A549 (cell line): ENCODE measurements at regions not wholly inside any gene's neighbourhood (a gene's known extent, or its start where the extent isn't known, plus 50 kb on each side); places are given as distances from the start of the nearest gene placed in this dataset.
A peak's percentile ranks its signal among the peaks of the same experiment; 100 is the strongest.

Source experiments
- ATAC-seq, 2 experiments: fragments of 200-7000 bp in 1 of 2; fragments of >200 bp in 1 of 2; cut with Nextera tagmentation in 1 of 2; cut with Tn5 transposase in 1 of 2; 3 replicates each; pipeline versions ENCODE4 v1.8.0 to v1.9.1; 2018 to 2020; ENCODE audit warnings: mild to moderate bottlenecking in 1 of 2, moderate library complexity in 1 of 2
- CTCF ChIA-PET: fragments of 300-600 bp; sonication (Branson Sonifier 250); formaldehyde crosslinking; extraction: SDS; loops from one replicate; lab custom pipeline; 2021; ENCODE audit warnings: antibody characterized with exemption, inconsistent platforms; lab: Yijun Ruan, JAX
- POLR2A ChIA-PET: fragments of 350-600 bp; formaldehyde crosslinking; extraction: SDS; loops from one replicate; lab custom pipeline; 2021; ENCODE audit warnings: antibody characterized with exemption, inconsistent platforms; lab: Yijun Ruan, JAX
- DNase-seq, 2 experiments: peaks; one replicate each; pipeline versions ENCODE4 v3.0.0 to v3.0.0-alpha.2; 2011 to 2016; ENCODE audit warnings: low read depth in 1 of 2, low spot score in 1 of 2
- FAIRE-seq: peaks from 2 replicates; lab custom pipeline; 2011; peaks lifted over from hg19 to GRCh38; lab: Jason Lieb, UNC
- H3K27ac ChIP-seq, 2 experiments: fragments of >200 bp; sonication (Bioruptor Twin); formaldehyde crosslinking; 3 replicates each; pipeline ENCODE4 v1.5.1; 2016 to 2017
- H3K4me1 ChIP-seq: fragments of >200 bp; sonication (Bioruptor Twin); formaldehyde crosslinking; 3 replicates; pipeline ENCODE4 v1.6.1; 2016
- H3K4me2 ChIP-seq: fragments of >200 bp; sonication (Bioruptor Twin); formaldehyde crosslinking; 3 replicates; pipeline ENCODE4 v1.6.1; 2016
- H3K4me3 ChIP-seq: fragments of >200 bp; sonication (Bioruptor Twin); formaldehyde crosslinking; 3 replicates; pipeline ENCODE4 v1.5.1; 2016
- H3K9me3 ChIP-seq: fragments of >200 bp; sonication (Bioruptor Twin); formaldehyde crosslinking; 3 replicates; pipeline ENCODE4 v1.6.1; 2016
- BHLHE40 ChIP-seq: IDR thresholded peaks from 2 replicates; pipeline ENCODE4 v1.6.1; 2012; ENCODE audit warnings: low read depth, low read length, inconsistent platforms
- CBX2 ChIP-seq: fragments of 200-600 bp; sonication (generic); IDR thresholded peaks from 2 replicates; pipeline ENCODE4 v1.6.1; 2016; ENCODE audit warnings: low read depth, mild to moderate bottlenecking, borderline replicate concordance
- CBX8 ChIP-seq: fragments of 200-600 bp; sonication (generic); IDR thresholded peaks from 2 replicates; pipeline ENCODE4 v1.6.1; 2016
- CHD2 ChIP-seq: fragments of 150-350 bp; IDR thresholded peaks from 2 replicates; pipeline ENCODE4 v1.6.1; 2014; ENCODE audit warnings: low read length; ENCODE audit not compliant: partially characterized antibody
- CHD4 ChIP-seq: fragments of 200-600 bp; sonication (generic); IDR thresholded peaks from 2 replicates; pipeline ENCODE4 v1.6.1; 2016; ENCODE audit warnings: antibody characterized with exemption, mild to moderate bottlenecking, borderline replicate concordance
- EHF ChIP-seq: fragments of 250-450 bp; sonication (Bioruptor Pico); IDR thresholded peaks from 2 replicates; pipeline ENCODE4 v1.5.0; 2020; ENCODE audit warnings: mild to moderate bottlenecking
- EP300 ChIP-seq, 2 experiments: fragments of >200 bp; sonication (Bioruptor Twin); formaldehyde crosslinking; IDR thresholded peaks; 2 replicates in 1 of 2; 3 replicates in 1 of 2; pipeline ENCODE4 v1.6.1; 2016 to 2017
- ESRRA ChIP-seq: fragments of 150-350 bp; IDR thresholded peaks from 2 replicates; pipeline ENCODE4 v1.6.1; 2014; ENCODE audit warnings: mild to moderate bottlenecking, low read length, borderline replicate concordance
- FOSB ChIP-seq: fragments of 250-450 bp; sonication (Bioruptor Pico); IDR thresholded peaks from 2 replicates; pipeline ENCODE4 v1.5.0; 2020; ENCODE audit warnings: mild to moderate bottlenecking, moderate library complexity
- HDAC2 ChIP-seq: fragments of 200-600 bp; sonication (generic); IDR thresholded peaks from 2 replicates; pipeline ENCODE4 v1.6.1; 2016
- HEYL ChIP-seq: fragments of 250-450 bp; sonication (Bioruptor Pico); IDR thresholded peaks from 2 replicates; pipeline ENCODE4 v1.8.0; 2021; ENCODE audit warnings: mild to moderate bottlenecking, moderate library complexity
- JUN ChIP-seq, 2 experiments: fragments of >200 bp; sonication (Bioruptor Twin); formaldehyde crosslinking; IDR thresholded peaks; 2 replicates in 1 of 2; 3 replicates in 1 of 2; pipeline ENCODE4 v1.6.1; 2016 to 2017
- KDM1A ChIP-seq: fragments of 200-600 bp; sonication (generic); IDR thresholded peaks from 2 replicates; pipeline ENCODE4 v1.6.1; 2016; ENCODE audit warnings: low read depth, mild to moderate bottlenecking
- NPAS2 ChIP-seq: fragments of 250-450 bp; sonication (Bioruptor Pico); IDR thresholded peaks from 2 replicates; pipeline ENCODE4 v1.8.0; 2022; ENCODE audit warnings: mild to moderate bottlenecking, moderate library complexity, borderline replicate concordance
- PHF8 ChIP-seq: fragments of 200-600 bp; sonication (generic); IDR thresholded peaks from 2 replicates; pipeline ENCODE4 v1.6.1; 2016; ENCODE audit warnings: low read depth, mild to moderate bottlenecking, antibody characterized with exemption, moderate library complexity, borderline replicate concordance
- POLR2AphosphoS2 ChIP-seq: conservative IDR thresholded peaks from 2 replicates; pipeline ENCODE4 v1.6.1; 2012; ENCODE audit warnings: low read length, improper control_type of control experiment, inconsistent platforms
- RAD21 ChIP-seq, 2 experiments: fragments of >200 bp in 1 of 2; sonication (Bioruptor Twin) in 1 of 2; formaldehyde crosslinking in 1 of 2; IDR thresholded peaks in 1 of 2; conservative IDR thresholded peaks in 1 of 2; 2 replicates in 1 of 2; 3 replicates in 1 of 2; pipeline ENCODE4 v1.6.1; 2012 to 2018; ENCODE audit warnings: inconsistent platforms in 1 of 2
- RCOR1 ChIP-seq: fragments of 150-350 bp; IDR thresholded peaks from 2 replicates; pipeline ENCODE4 v1.6.1; 2014; ENCODE audit warnings: antibody characterized with exemption, low read length, low read depth
- TP53 ChIP-seq: fragments of 250-450 bp; sonication (Bioruptor Pico); IDR thresholded peaks from 2 replicates; pipeline ENCODE4 v1.5.0; 2021; ENCODE audit warnings: mild to moderate bottlenecking, moderate library complexity
- ZC3H11A ChIP-seq: fragments of 450-650 bp; IDR thresholded peaks from 2 replicates; pipeline ENCODE4 v1.6.1; 2014; ENCODE audit warnings: antibody characterized with exemption, mild to moderate bottlenecking
- WGBS: methylation state at CpG from one replicate; pipeline ENCODE4 v1.1.6; 2017; ENCODE audit errors: missing lambda C conversion rate; 5-methylcytosine and 5-hydroxymethylcytosine counted together
- TF ChIP-seq, protein P1 (sequence below): fragments of 200-600 bp; sonication (generic); IDR thresholded peaks from 2 replicates; pipeline ENCODE4 v1.6.1; 2016; ENCODE audit warnings: antibody characterized with exemption, mild to moderate bottlenecking, moderate library complexity
- TF ChIP-seq, protein P2 (sequence below): IDR thresholded peaks from 2 replicates; pipeline ENCODE4 v1.6.1; 2012
- TF ChIP-seq, protein P3 (sequence below): fragments of 250-450 bp; sonication (Bioruptor Pico); IDR thresholded peaks from 2 replicates; pipeline ENCODE4 v1.5.0; 2021; ENCODE audit warnings: mild to moderate bottlenecking, moderate library complexity, borderline replicate concordance
- TF ChIP-seq, protein P4 (sequence below): fragments of >200 bp; sonication (Bioruptor Twin); formaldehyde crosslinking; IDR thresholded peaks from 2 replicates; pipeline ENCODE4 v1.6.1; 2016
- TF ChIP-seq, protein P5 (sequence below): fragments of 250-450 bp; sonication (Bioruptor Pico); IDR thresholded peaks from 2 replicates; pipeline ENCODE4 v1.5.0; 2020; ENCODE audit warnings: low read depth, mild to moderate bottlenecking, moderate library complexity
- TF ChIP-seq, protein P6 (sequence below): IDR thresholded peaks from 2 replicates; pipeline ENCODE4 v1.6.1; 2012

DNA sequence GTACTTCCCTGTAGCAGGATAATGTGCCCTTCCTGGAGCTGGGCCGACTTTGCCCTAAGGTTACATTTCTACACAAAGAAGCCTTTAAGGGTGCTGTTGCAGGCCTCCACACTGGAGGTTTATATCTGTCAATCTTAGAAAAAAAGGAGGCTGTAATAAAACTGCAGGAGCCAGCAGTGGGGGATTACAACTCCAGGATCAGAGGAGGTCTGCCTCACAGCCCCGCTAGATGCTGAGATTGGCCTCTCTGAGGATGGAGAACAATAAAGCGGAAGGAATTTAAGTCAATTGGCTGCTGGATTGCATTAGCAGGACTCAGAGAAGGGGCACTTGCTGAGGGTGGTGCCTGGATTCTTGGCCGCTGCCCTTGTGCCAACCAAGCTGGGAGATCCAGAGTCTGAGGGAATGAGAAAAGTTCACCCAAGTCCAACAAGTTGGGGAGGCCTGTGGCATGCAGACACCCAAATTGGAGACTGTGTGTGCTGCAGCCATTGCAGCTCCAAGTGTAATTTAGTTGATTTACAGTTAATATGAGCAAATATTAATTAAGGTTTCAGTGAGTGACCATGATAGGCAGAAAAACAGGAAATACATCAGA is 99.0 kb upstream of the SSBP2 start:
- no peak overlapping the region for H3K4me2 ChIP-seq
- H3K4me3 ChIP-seq = no peak overlapping the region
- peak overlapping the region in 1 of 2 experiments; percentile 95; a peak in 3 of 6 replicates for H3K27ac ChIP-seq
- no peak for DNase-seq
- CTCF ChIA-PET = interaction anchor here (3.4 to 5.8 kb wide), 2 partner anchors 12 to 99 kb away, joined by 20 to 32 read pairs; partner anchors contain the start of gene SSBP2
- no peak for FAIRE-seq
- no peak for ATAC-seq
- 86% methylated on average over 4 of the region's 4 CpGs for WGBS
- POLR2A ChIA-PET = interaction anchor here (3.1 to 4.2 kb wide), 2 partner anchors 95 to 98 kb away, joined by 24 to 197 read pairs; partner anchors contain the start of gene SSBP2
- no peaks in the 10 kb centered on the region for H3K9me3 ChIP-seq
- TF ChIP-seq, protein P1, sequence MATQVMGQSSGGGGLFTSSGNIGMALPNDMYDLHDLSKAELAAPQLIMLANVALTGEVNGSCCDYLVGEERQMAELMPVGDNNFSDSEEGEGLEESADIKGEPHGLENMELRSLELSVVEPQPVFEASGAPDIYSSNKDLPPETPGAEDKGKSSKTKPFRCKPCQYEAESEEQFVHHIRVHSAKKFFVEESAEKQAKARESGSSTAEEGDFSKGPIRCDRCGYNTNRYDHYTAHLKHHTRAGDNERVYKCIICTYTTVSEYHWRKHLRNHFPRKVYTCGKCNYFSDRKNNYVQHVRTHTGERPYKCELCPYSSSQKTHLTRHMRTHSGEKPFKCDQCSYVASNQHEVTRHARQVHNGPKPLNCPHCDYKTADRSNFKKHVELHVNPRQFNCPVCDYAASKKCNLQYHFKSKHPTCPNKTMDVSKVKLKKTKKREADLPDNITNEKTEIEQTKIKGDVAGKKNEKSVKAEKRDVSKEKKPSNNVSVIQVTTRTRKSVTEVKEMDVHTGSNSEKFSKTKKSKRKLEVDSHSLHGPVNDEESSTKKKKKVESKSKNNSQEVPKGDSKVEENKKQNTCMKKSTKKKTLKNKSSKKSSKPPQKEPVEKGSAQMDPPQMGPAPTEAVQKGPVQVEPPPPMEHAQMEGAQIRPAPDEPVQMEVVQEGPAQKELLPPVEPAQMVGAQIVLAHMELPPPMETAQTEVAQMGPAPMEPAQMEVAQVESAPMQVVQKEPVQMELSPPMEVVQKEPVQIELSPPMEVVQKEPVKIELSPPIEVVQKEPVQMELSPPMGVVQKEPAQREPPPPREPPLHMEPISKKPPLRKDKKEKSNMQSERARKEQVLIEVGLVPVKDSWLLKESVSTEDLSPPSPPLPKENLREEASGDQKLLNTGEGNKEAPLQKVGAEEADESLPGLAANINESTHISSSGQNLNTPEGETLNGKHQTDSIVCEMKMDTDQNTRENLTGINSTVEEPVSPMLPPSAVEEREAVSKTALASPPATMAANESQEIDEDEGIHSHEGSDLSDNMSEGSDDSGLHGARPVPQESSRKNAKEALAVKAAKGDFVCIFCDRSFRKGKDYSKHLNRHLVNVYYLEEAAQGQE = no peak
- TF ChIP-seq FOSB (no peak), RCOR1 (no peak), JUN (IDR thresholded peaks at IDR 0.05) (no peak), CBX8 (no peak), TP53 (no peak), HDAC2 (no peak), HEYL (CRISPR knock-in tag) (no peak), NPAS2 (CRISPR knock-in tag) (no peak), RAD21 (conservative IDR thresholded peaks at IDR 0.05 in 1 of 2, IDR thresholded peaks at IDR 0.05 in 1 of 2) (no peak), ZC3H11A (no peak), ESRRA (no peak), CHD2 (no peak), POLR2AphosphoS2 (no peak), CBX2 (no peak)
- TF ChIP-seq, protein P2, sequence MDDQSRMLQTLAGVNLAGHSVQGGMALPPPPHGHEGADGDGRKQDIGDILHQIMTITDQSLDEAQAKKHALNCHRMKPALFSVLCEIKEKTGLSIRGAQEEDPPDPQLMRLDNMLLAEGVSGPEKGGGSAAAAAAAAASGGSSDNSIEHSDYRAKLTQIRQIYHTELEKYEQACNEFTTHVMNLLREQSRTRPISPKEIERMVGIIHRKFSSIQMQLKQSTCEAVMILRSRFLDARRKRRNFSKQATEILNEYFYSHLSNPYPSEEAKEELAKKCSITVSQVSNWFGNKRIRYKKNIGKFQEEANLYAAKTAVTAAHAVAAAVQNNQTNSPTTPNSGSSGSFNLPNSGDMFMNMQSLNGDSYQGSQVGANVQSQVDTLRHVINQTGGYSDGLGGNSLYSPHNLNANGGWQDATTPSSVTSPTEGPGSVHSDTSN = no peak
- TF ChIP-seq, protein P3, sequence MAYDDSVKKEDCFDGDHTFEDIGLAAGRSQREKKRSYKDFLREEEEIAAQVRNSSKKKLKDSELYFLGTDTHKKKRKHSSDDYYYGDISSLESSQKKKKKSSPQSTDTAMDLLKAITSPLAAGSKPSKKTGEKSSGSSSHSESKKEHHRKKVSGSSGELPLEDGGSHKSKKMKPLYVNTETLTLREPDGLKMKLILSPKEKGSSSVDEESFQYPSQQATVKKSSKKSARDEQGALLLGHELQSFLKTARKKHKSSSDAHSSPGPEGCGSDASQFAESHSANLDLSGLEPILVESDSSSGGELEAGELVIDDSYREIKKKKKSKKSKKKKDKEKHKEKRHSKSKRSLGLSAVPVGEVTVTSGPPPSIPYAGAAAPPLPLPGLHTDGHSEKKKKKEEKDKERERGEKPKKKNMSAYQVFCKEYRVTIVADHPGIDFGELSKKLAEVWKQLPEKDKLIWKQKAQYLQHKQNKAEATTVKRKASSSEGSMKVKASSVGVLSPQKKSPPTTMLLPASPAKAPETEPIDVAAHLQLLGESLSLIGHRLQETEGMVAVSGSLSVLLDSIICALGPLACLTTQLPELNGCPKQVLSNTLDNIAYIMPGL = no peak
- TF ChIP-seq, all 56 proteins: peak for 0
- H3K4me1 ChIP-seq = peaks cover 44% of the 10 kb centered on the region

DNA sequence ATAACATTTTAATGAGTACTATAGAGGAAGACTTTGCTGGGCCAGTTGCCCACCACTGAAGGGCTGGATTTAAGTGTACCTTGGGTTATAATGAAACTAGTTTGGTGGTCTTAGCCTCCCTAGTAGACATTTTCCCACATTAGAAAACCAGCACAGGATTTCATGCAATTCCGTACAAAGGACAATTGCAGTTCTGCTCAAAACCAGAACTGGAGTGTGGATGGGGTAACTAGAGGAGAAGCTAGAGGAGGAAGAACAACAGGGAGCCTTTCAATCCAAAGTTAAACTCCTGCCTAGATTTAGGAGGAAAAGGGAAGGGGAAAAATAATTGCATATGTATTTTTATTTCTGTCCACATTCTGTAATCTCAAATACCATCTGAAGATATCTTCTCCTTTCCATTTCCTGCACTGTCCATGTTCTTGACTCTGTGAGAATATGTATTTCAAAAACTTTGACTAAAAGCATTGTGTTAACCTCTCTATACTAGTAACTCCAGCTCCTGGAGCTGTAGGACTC is 97.5 kb upstream of the SSBP2 start:
- ATAC-seq (no peak), FAIRE-seq (no peak), DNase-seq (no peak)
- no peak overlapping the region for H3K4me2 ChIP-seq
- POLR2A ChIA-PET = interaction anchor here (0.6 to 1.4 kb wide), 2 partner anchors 97 to 452 kb away, joined by 3 to 5 read pairs; partner anchors contain the start of gene SSBP2
- no peak overlapping the region for H3K4me3 ChIP-seq
- H3K9me3 ChIP-seq = no peaks in the 10 kb centered on the region
- WGBS = 55% methylated on average over 1 of the region's 1 CpG
- H3K4me1 ChIP-seq = peaks cover 29% of the 10 kb centered on the region
- 0 out of 6 replicates have a peak overlapping the region, but pooled peaks of 1 of the 2 experiments have one; percentile 32 for H3K27ac ChIP-seq
- CTCF ChIA-PET = interaction anchor here (5.8 kb wide), 1 partner anchor 11 kb away, joined by 32 read pairs; no protein-coding TSS in a partner anchor
- TF ChIP-seq BHLHE40 (no peak), EP300 (IDR thresholded peaks at IDR 0.05) (no peak), EHF (CRISPR knock-in tag) (no peak), CHD4 (no peak), RAD21 (conservative IDR thresholded peaks at IDR 0.05 in 1 of 2, IDR thresholded peaks at IDR 0.05 in 1 of 2) (no peak), TP53 (no peak), KDM1A (no peak), PHF8 (no peak), CBX2 (no peak), ESRRA (no peak), JUN (IDR thresholded peaks at IDR 0.05) (no peak)
- TF ChIP-seq, protein P4, sequence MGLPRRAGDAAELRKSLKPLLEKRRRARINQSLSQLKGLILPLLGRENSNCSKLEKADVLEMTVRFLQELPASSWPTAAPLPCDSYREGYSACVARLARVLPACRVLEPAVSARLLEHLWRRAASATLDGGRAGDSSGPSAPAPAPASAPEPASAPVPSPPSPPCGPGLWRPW = no peak
- TF ChIP-seq, protein P5, sequence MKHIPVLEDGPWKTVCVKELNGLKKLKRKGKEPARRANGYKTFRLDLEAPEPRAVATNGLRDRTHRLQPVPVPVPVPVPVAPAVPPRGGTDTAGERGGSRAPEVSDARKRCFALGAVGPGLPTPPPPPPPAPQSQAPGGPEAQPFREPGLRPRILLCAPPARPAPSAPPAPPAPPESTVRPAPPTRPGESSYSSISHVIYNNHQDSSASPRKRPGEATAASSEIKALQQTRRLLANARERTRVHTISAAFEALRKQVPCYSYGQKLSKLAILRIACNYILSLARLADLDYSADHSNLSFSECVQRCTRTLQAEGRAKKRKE = no peak
- TF ChIP-seq, protein P3 = no peak
- TF ChIP-seq, protein P6, sequence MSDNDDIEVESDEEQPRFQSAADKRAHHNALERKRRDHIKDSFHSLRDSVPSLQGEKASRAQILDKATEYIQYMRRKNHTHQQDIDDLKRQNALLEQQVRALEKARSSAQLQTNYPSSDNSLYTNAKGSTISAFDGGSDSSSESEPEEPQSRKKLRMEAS = no peak
